ENCODE measurements at regions not wholly inside any gene's neighbourhood (a gene's known extent, or its start where the extent isn't known, plus 50 kb on each side); places are given as distances from the start of the nearest gene placed in this dataset.

DNA sequence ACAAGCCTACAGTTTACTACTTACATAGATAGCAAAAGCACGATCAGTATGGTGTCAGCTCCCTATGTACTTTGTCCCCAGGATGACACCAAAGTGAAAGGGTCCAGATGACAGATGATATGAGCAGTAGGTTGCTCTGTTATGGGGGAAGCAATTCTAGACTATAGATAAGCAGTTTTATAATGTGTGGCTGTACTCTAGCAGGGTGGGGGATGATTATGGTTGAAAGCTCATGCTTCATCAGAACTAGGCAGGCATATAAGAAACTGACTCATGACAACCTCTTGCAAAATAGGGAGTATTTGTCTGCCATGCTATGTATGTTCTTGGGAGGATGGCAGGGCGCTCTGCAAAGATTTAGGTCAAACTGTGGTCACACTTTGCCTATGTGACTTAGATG, 158.2 kb upstream of the ZBED5 start:
- no peaks in the 10 kb centered on the region for H3K9me3 ChIP-seq (ENCODE audit: control insufficient read depth, low read depth, low read length)
- H3K27ac ChIP-seq (ENCODE audit: low read length), result no peak overlapping the region
- H3K9ac ChIP-seq (ENCODE audit: low read length), result no peak overlapping the region
- no peak overlapping the region for H3K4me3 ChIP-seq (ENCODE audit: low read length)
- peaks cover 6% of the 10 kb centered on the region for H3K4me1 ChIP-seq (ENCODE audit: control insufficient read depth, low read depth, low read length)
- H3K36me3 ChIP-seq (ENCODE audit: control insufficient read depth, low read depth, low read length), result no peaks in the 10 kb centered on the region
- no peaks in the 10 kb centered on the region for H3K27me3 ChIP-seq (ENCODE audit: control insufficient read depth, insufficient read depth, low read length)

DNA sequence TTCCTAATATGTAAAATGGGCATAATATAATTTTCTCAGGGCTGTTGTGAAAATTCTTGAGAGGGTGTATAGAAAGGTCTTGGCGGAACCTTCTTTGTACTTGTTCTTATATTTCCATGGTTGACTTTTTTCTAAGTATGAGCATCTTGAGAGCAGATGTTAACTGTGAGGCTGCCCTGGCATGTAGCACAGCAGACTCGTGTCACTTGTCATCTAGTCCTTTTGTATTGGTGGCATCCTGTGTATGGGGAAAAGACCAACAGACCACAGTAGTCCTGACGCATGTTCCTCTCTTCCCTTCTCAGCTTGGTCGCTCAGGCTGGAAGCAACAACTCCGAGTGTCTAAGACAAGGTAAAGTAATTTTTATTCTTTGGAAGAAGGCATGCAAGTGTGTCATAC, 153.8 kb upstream of the ZBED5 start:
- Histone ChIP-seq H3K27me3 (ENCODE audit: control insufficient read depth, insufficient read depth, low read length) (no peaks in the 10 kb centered on the region), H3K4me3 (ENCODE audit: low read length) (no peak overlapping the region), H3K36me3 (ENCODE audit: control insufficient read depth, low read depth, low read length) (no peaks in the 10 kb centered on the region), H3K27ac (ENCODE audit: low read length) (no peak overlapping the region), H3K4me1 (ENCODE audit: control insufficient read depth, low read depth, low read length) (peaks cover 12% of the 10 kb centered on the region), H3K9me3 (ENCODE audit: control insufficient read depth, low read depth, low read length) (no peaks in the 10 kb centered on the region), H3K9ac (ENCODE audit: low read length) (no peak overlapping the region)

GRCh38 chr11:11010624-11011127, 152.8 kb upstream of the ZBED5 start:
- Histone ChIP-seq H3K4me3 (ENCODE audit: low read length) (no peak overlapping the region), H3K9ac (ENCODE audit: low read length) (no peak overlapping the region), H3K27ac (ENCODE audit: low read length) (no peak overlapping the region), H3K36me3 (ENCODE audit: control insufficient read depth, low read depth, low read length) (no peaks in the 10 kb centered on the region), H3K4me1 (ENCODE audit: control insufficient read depth, low read depth, low read length) (peaks cover 12% of the 10 kb centered on the region), H3K27me3 (ENCODE audit: control insufficient read depth, insufficient read depth, low read length) (no peaks in the 10 kb centered on the region), H3K9me3 (ENCODE audit: control insufficient read depth, low read depth, low read length) (no peaks in the 10 kb centered on the region)

DNA sequence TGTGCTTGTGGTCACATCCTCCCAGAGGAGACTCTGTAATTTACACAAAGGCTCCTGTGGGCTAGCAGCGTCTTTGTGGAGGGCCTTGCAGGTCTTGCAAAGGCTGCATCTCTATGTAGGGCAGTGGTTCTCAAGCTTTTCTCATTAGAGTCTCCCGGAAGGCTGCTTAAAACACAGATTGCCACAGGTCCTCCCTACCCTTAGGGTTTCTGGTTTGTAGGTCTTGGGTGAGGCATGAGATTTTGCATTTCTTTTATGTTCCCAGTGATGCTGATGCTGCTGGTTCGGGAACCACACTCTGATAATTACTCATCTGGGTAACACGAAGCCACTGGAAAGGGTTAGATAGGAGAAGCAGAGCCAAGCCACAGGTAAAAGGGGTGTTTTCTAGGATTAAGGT, 151.3 kb upstream of the ZBED5 start:
- H3K27ac ChIP-seq (ENCODE audit: low read length), result no peak overlapping the region
- no peak overlapping the region for H3K9ac ChIP-seq (ENCODE audit: low read length)
- no peak overlapping the region for H3K4me3 ChIP-seq (ENCODE audit: low read length)
- no peaks in the 10 kb centered on the region for H3K9me3 ChIP-seq (ENCODE audit: control insufficient read depth, low read depth, low read length)
- H3K36me3 ChIP-seq (ENCODE audit: control insufficient read depth, low read depth, low read length), result no peaks in the 10 kb centered on the region
- H3K4me1 ChIP-seq (ENCODE audit: control insufficient read depth, low read depth, low read length), result peaks cover 12% of the 10 kb centered on the region
- H3K27me3 ChIP-seq (ENCODE audit: control insufficient read depth, insufficient read depth, low read length), result no peaks in the 10 kb centered on the region

DNA sequence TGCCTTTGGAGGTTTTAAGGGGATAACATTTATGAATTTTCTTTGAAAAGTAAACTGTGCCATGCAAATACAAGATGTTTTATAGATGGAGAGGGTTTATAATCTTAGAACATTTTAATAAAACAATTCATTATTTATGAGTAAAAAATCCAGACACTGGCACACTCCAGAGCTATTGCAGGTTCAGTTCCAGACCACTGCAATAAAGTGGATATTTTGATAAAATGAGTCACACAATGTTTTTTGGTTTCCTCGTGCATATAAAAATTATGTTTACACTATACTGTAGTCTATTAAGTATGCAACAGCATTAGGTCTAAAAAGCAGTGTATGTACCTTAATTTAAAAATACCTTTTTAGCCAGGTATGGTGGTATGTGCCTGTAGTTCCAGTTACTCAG, 146.2 kb upstream of the ZBED5 start:
- no peak overlapping the region for H3K4me3 ChIP-seq (ENCODE audit: low read length)
- H3K27me3 ChIP-seq (ENCODE audit: control insufficient read depth, insufficient read depth, low read length), result no peaks in the 10 kb centered on the region
- no peaks in the 10 kb centered on the region for H3K4me1 ChIP-seq (ENCODE audit: control insufficient read depth, low read depth, low read length)
- no peaks in the 10 kb centered on the region for H3K36me3 ChIP-seq (ENCODE audit: control insufficient read depth, low read depth, low read length)
- H3K9me3 ChIP-seq (ENCODE audit: control insufficient read depth, low read depth, low read length), result no peaks in the 10 kb centered on the region
- H3K27ac ChIP-seq (ENCODE audit: low read length), result no peak overlapping the region
- no peak overlapping the region for H3K9ac ChIP-seq (ENCODE audit: low read length)

DNA sequence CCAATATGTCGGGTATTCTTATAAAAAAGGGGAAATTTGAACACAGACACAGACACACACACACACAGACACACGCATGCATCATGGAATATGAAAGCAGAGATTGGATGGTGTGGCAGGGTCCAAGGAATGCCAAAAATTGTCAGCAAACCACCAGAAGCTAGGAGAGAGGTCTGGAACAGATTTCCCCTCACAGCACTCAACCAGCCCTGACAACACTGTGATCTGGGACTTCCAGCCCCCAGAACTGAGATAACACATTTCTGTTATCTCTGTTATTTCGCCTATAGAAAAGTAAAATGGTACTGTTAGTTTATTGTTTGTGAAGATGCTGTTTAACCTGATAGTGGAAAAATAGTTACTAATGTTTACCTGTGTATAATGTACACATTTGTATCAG, 145.4 kb upstream of the ZBED5 start:
- H3K4me3 ChIP-seq (ENCODE audit: low read length), result no peak overlapping the region
- no peaks in the 10 kb centered on the region for H3K27me3 ChIP-seq (ENCODE audit: control insufficient read depth, insufficient read depth, low read length)
- no peaks in the 10 kb centered on the region for H3K9me3 ChIP-seq (ENCODE audit: control insufficient read depth, low read depth, low read length)
- H3K36me3 ChIP-seq (ENCODE audit: control insufficient read depth, low read depth, low read length), result no peaks in the 10 kb centered on the region
- H3K27ac ChIP-seq (ENCODE audit: low read length), result no peak overlapping the region
- no peak overlapping the region for H3K9ac ChIP-seq (ENCODE audit: low read length)
- no peaks in the 10 kb centered on the region for H3K4me1 ChIP-seq (ENCODE audit: control insufficient read depth, low read depth, low read length)

DNA sequence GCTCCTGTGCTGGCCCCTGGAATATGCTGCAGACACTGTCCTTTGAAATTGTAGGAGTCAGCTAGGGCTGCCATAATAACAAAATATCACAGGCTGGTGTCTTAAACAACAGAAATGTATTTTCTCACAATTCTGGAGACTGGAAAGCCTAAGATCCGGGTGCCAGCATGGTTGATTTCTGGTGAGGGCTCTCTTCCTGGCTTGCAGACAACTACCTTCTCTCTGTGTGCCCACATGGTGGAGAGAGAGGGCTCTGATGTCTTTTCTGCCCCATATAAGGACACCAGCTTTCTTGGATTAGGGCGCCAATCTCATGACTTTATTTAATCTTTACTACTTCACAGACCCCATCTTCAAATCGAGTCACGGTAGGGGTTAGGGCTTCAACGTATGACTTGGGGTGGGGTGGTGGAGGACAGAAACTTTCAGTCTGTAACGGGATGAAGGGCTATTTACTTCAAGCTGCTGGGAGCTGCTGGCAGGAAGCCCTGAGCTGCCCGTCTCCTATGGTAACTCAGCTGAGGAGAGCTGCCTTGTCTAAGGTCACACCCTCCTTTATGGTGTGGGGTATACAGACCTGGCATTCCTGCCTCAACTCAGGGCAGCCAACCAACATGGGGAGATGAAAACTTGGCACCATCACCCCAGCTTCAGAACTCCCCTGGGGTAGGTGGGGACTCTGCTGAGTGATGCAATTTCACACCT, 142.9 kb upstream of the ZBED5 start:
- H3K4me3 ChIP-seq (ENCODE audit: low read length), result no peak overlapping the region
- no peaks in the 10 kb centered on the region for H3K4me1 ChIP-seq (ENCODE audit: control insufficient read depth, low read depth, low read length)

DNA sequence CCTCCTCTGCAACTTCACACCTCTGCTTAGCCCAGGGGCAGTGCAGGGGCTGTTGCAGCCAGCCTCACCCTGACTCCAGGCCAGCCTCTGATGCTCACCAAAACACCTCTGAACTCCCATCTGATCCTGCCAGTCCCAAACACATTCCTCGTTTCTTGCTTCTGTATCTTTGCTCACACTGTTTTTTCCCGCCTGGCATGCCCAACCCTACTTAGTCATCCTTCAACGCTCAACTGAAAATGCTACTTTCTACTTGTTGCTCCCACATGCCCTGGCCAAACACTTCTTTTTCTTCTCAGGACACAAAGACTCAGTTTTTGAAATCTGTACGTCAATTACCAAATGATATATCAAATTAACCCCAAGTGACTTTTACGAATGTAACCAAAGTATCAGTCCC, 140.8 kb upstream of the ZBED5 start:
- H3K4me3 ChIP-seq (ENCODE audit: low read length), result no peak overlapping the region
- no peaks in the 10 kb centered on the region for H3K27me3 ChIP-seq (ENCODE audit: control insufficient read depth, insufficient read depth, low read length)
- H3K27ac ChIP-seq (ENCODE audit: low read length), result no peak overlapping the region
- H3K9me3 ChIP-seq (ENCODE audit: control insufficient read depth, low read depth, low read length), result no peaks in the 10 kb centered on the region
- H3K36me3 ChIP-seq (ENCODE audit: control insufficient read depth, low read depth, low read length), result no peaks in the 10 kb centered on the region
- no peak overlapping the region for H3K9ac ChIP-seq (ENCODE audit: low read length)
- H3K4me1 ChIP-seq (ENCODE audit: control insufficient read depth, low read depth, low read length), result no peaks in the 10 kb centered on the region

More for the DNA sequence above, 142.9 kb upstream of the ZBED5 start:
- Histone ChIP-seq H3K27ac (ENCODE audit: low read length) (no peak overlapping the region), H3K36me3 (ENCODE audit: control insufficient read depth, low read depth, low read length) (no peaks in the 10 kb centered on the region), H3K9ac (ENCODE audit: low read length) (no peak overlapping the region), H3K27me3 (ENCODE audit: control insufficient read depth, insufficient read depth, low read length) (no peaks in the 10 kb centered on the region), H3K9me3 (ENCODE audit: control insufficient read depth, low read depth, low read length) (no peaks in the 10 kb centered on the region)

GRCh38 chr11:10996678-10997077, 138.8 kb upstream of the ZBED5 start:
- Histone ChIP-seq H3K9me3 (ENCODE audit: control insufficient read depth, low read depth, low read length) (no peaks in the 10 kb centered on the region), H3K4me3 (ENCODE audit: low read length) (no peak overlapping the region), H3K36me3 (ENCODE audit: control insufficient read depth, low read depth, low read length) (no peaks in the 10 kb centered on the region), H3K27me3 (ENCODE audit: control insufficient read depth, insufficient read depth, low read length) (no peaks in the 10 kb centered on the region), H3K27ac (ENCODE audit: low read length) (no peak overlapping the region), H3K9ac (ENCODE audit: low read length) (no peak overlapping the region), H3K4me1 (ENCODE audit: control insufficient read depth, low read depth, low read length) (no peaks in the 10 kb centered on the region)

DNA sequence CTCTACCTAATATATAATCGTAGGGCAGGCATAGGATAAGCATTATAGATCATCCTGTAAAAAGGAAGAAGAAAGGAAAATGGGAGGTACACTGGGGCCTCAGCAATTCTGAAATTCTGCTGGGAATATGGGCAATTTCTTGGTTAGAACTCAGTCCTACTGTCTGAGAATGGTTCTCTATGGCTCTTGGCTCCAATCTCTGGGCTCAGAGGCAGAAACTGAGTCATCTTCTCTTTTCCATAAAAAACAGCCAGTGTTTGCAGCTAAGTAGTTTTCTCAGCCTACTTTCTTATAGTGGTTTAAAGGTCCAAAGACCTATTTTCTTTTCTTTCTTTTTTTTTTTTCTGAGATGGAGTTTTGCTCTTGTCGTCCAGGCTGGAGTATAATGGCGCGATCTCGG, 135.8 kb upstream of the ZBED5 start:
- no peak overlapping the region for H3K27ac ChIP-seq (ENCODE audit: low read length)
- H3K9me3 ChIP-seq (ENCODE audit: control insufficient read depth, low read depth, low read length), result no peaks in the 10 kb centered on the region
- H3K4me3 ChIP-seq (ENCODE audit: low read length), result no peak overlapping the region
- H3K27me3 ChIP-seq (ENCODE audit: control insufficient read depth, insufficient read depth, low read length), result no peaks in the 10 kb centered on the region
- no peaks in the 10 kb centered on the region for H3K4me1 ChIP-seq (ENCODE audit: control insufficient read depth, low read depth, low read length)
- no peak overlapping the region for H3K9ac ChIP-seq (ENCODE audit: low read length)
- no peaks in the 10 kb centered on the region for H3K36me3 ChIP-seq (ENCODE audit: control insufficient read depth, low read depth, low read length)

- Histone ChIP-seq H3K4me3 (ENCODE audit: low read length) (no peak overlapping the region), H3K9ac (ENCODE audit: low read length) (no peak overlapping the region), H3K27me3 (ENCODE audit: control insufficient read depth, insufficient read depth, low read length) (no peaks in the 10 kb centered on the region), H3K36me3 (ENCODE audit: control insufficient read depth, low read depth, low read length) (no peaks in the 10 kb centered on the region), H3K27ac (ENCODE audit: low read length) (no peak overlapping the region), H3K9me3 (ENCODE audit: control insufficient read depth, low read depth, low read length) (no peaks in the 10 kb centered on the region), H3K4me1 (ENCODE audit: control insufficient read depth, low read depth, low read length) (no peaks in the 10 kb centered on the region)
These were observed 135.3 kb upstream of the ZBED5 start for GRCh38 chr11:10993186-10993585.

DNA sequence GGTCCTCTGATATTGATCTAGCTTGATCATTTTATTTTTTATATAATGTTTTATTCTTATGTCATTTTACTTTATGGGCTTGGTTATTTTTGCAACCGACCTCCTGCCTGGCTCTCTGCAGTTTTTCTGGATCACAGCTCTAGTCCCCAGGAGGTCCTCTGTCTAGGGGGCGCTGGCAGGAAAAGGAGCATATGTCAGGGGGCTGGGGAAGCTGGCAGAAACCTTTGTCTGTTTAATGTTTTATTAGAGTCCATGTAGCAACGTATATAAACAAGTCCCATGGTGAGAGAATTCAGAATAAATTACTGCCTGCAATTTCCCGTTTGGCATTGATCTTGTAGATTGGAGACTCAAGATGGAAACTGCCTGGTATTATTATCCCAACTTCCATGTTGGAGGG, 133.5 kb upstream of the ZBED5 start:
- Histone ChIP-seq H3K9me3 (ENCODE audit: control insufficient read depth, low read depth, low read length) (no peaks in the 10 kb centered on the region), H3K4me3 (ENCODE audit: low read length) (no peak overlapping the region), H3K36me3 (ENCODE audit: control insufficient read depth, low read depth, low read length) (no peaks in the 10 kb centered on the region), H3K4me1 (ENCODE audit: control insufficient read depth, low read depth, low read length) (no peaks in the 10 kb centered on the region), H3K27ac (ENCODE audit: low read length) (no peak overlapping the region), H3K9ac (ENCODE audit: low read length) (no peak overlapping the region), H3K27me3 (ENCODE audit: control insufficient read depth, insufficient read depth, low read length) (no peaks in the 10 kb centered on the region)
